Stimulated activated naive CD8-positive, alpha-beta T cell treated with anti-CD3 and anti-CD28 coated beads, Interleukin-15, Interleukin-2, amounts not matched to agents 100 ng/mL and 50 ng/mL, for 24 hours (primary cell): ENCODE measurements at regions not wholly inside any gene's neighbourhood (a gene's known extent, or its start where the extent isn't known, plus 50 kb on each side); places are given as distances from the start of the nearest gene placed in this dataset.

Experiments used
- H3K27ac Mint-ChIP-seq: one replicate; pipeline ENCODE4 v1.8.0; 2021; ENCODE audit warnings: mild to moderate bottlenecking, mixed read lengths
- H3K27me3 Mint-ChIP-seq: one replicate; pipeline ENCODE4 v1.8.0; 2021; ENCODE audit warnings: mixed read lengths
- H3K36me3 Mint-ChIP-seq: one replicate; pipeline ENCODE4 v1.8.0; 2021; ENCODE audit warnings: low read depth, mixed read lengths
- H3K4me1 Mint-ChIP-seq: one replicate; pipeline ENCODE4 v1.8.0; 2021; ENCODE audit warnings: low read depth, mixed read lengths
- H3K4me3 Mint-ChIP-seq: one replicate; pipeline ENCODE4 v1.8.0; 2021; ENCODE audit warnings: mild to moderate bottlenecking, mixed read lengths
- H3K9me3 Mint-ChIP-seq: one replicate; pipeline ENCODE4 v1.8.0; 2021; ENCODE audit warnings: mixed read lengths

GRCh38 chr6:56904068-56904467 lies 50.8 kb upstream of the BEND6 start:
- Mint-ChIP-seq H3K4me3 (no peak overlapping the region), H3K27me3 (peaks cover 9% of the 10 kb centered on the region), H3K9me3 (no peaks in the 10 kb centered on the region), H3K4me1 (no peaks in the 10 kb centered on the region), H3K36me3 (no peaks in the 10 kb centered on the region), H3K27ac (no peak overlapping the region)

DNA sequence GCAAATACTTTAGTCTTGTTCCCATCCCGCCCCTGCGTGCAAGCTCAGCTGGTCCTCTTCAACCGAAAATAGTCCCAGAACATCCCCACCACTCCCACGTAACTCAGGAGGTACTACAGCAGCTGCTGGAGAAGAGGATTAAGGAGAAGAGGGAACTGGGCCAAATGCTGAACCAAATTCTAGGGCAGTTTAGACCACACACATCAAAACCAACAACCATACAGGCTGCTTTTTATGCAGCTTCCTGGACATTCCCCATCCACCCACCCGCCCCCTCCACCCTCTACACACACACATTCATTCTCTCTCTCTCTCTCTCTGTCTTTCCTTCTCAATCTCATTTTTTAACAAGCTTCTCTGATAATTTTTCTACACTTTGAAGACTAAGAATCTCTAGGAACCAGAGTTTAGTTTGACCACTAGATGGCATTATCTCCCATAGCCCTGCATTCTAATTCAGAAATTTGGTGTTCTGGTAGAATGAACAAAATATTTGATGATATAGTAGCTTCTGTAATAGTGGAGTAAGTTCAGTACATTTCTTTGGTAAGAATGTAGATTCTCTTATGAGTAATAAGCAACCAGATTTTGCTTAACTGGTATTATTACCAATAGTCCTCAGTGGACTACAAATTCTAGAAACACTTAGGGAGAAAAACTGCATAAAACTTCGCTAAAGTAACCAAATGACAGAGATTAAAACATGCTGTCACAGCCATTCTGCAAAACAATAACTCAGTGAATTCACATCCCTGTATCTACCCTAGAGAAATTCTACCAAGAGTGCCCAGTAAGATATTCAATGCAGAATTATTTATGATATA lies 52.1 kb upstream of the BEND6 start:
- no peaks in the 10 kb centered on the region for H3K4me1 Mint-ChIP-seq
- H3K36me3 Mint-ChIP-seq = no peaks in the 10 kb centered on the region
- H3K27me3 Mint-ChIP-seq = peaks cover 9% of the 10 kb centered on the region
- H3K9me3 Mint-ChIP-seq = no peaks in the 10 kb centered on the region
- no peak overlapping the region for H3K4me3 Mint-ChIP-seq
- H3K27ac Mint-ChIP-seq = no peak overlapping the region

DNA sequence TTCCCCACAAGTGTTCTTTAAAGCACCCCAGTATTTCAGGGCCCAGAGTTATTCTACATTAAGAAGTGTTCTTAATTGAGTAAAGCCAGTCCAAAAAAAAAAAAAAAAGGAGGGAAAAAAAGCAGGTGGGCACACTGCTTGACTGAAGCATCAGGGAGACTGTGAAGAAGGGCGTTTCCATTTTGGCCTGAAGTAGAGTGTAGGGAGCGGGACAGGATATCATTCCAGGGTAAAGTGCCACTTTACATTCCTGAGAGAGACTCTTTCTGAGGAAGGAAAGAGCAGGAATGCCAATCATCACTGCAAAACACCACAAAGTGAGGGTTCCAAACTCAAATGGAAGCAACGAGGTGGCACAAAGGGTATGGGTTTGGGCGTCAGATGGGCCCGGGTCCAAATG lies 54.1 kb upstream of the BEND6 start:
- no peaks in the 10 kb centered on the region for H3K9me3 Mint-ChIP-seq
- no peak overlapping the region for H3K27ac Mint-ChIP-seq
- no peak overlapping the region for H3K4me3 Mint-ChIP-seq
- H3K4me1 Mint-ChIP-seq = no peaks in the 10 kb centered on the region
- H3K36me3 Mint-ChIP-seq = no peaks in the 10 kb centered on the region
- peaks cover 15% of the 10 kb centered on the region for H3K27me3 Mint-ChIP-seq

DNA sequence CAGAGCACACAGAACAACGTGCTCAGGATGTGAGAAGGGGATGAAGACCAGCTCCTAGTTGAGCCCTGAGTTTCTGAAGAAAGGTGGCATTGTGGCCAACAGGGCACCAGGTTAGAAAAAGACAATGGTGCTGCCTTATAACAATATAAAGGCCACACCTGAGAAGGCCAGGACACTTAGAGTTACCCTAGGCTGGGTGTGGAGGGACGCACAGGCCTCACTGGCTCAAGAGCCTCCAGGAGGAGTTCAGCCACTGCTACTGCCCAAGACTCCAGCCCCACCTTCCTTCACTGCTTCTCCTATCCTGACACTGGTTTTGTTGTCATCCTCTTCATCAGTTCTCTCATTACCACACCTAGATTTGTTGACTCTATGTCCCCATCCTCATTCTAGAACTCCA lies 55.2 kb upstream of the BEND6 start:
- H3K27me3 Mint-ChIP-seq = peaks cover 11% of the 10 kb centered on the region
- H3K4me3 Mint-ChIP-seq = no peak overlapping the region
- no peaks in the 10 kb centered on the region for H3K36me3 Mint-ChIP-seq
- H3K4me1 Mint-ChIP-seq = no peaks in the 10 kb centered on the region
- H3K27ac Mint-ChIP-seq = no peak overlapping the region
- H3K9me3 Mint-ChIP-seq = no peaks in the 10 kb centered on the region

GRCh38 chr6:56899311-56899710 lies 55.6 kb upstream of the BEND6 start:
- Mint-ChIP-seq H3K27ac (no peak overlapping the region), H3K27me3 (peaks cover 11% of the 10 kb centered on the region), H3K4me3 (no peak overlapping the region), H3K4me1 (no peaks in the 10 kb centered on the region), H3K9me3 (no peaks in the 10 kb centered on the region), H3K36me3 (no peaks in the 10 kb centered on the region)

GRCh38 chr6:56897789-56898529 lies 56.9 kb upstream of the BEND6 start:
- no peak overlapping the region for H3K27ac Mint-ChIP-seq
- no peaks in the 10 kb centered on the region for H3K36me3 Mint-ChIP-seq
- H3K4me3 Mint-ChIP-seq = no peak overlapping the region
- H3K27me3 Mint-ChIP-seq = peaks cover 10% of the 10 kb centered on the region
- no peaks in the 10 kb centered on the region for H3K4me1 Mint-ChIP-seq
- H3K9me3 Mint-ChIP-seq = no peaks in the 10 kb centered on the region

DNA sequence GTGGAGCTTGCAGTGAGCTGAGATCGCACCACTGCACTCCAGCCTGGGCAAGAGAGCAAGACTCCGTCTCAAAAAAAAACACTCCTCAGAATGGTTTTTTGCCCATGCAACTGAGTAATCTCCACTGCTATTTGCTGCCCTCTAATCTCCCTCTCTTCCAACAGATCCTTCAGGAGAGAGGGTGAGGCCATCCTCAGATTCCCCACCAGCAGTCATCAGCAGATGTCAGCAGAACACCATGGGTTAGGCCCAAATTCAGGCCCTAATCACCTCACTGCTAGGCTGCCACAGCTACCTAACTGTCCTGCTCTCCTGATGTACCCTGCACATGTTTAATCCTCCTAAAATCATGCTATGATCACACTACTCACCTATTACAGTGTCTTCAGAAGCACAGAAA lies 63.2 kb upstream of the BEND6 start:
- Mint-ChIP-seq H3K36me3 (no peaks in the 10 kb centered on the region), H3K27me3 (peaks cover 5% of the 10 kb centered on the region), H3K27ac (no peak overlapping the region), H3K4me1 (peaks cover 9% of the 10 kb centered on the region), H3K4me3 (no peak overlapping the region), H3K9me3 (no peaks in the 10 kb centered on the region)

- Mint-ChIP-seq H3K4me3 (no peak overlapping the region), H3K9me3 (no peaks in the 10 kb centered on the region), H3K27ac (no peak overlapping the region), H3K27me3 (no peaks in the 10 kb centered on the region), H3K36me3 (no peaks in the 10 kb centered on the region), H3K4me1 (peaks cover 9% of the 10 kb centered on the region)
Measured at GRCh38 chr6:56890683-56891429, 64.1 kb upstream of the BEND6 start.

DNA sequence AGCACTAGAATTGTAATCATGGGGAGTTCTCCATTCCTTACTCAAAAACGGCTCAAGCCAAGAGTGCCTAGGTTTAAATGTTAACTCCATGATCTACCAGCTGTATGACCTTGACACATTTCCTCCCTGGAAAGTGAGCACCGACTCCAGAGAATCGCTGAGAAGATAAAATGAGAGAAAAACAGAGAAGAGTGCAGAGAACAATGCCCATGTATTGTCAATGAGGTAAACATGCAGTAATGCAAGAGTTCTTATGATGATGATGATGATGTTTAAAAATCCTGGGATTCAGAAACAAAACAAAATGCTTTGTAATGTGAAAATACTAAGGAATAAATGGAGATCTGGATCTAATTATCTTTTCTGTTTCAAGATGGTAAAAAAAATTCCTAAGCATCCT lies 64.8 kb upstream of the BEND6 start:
- Mint-ChIP-seq H3K36me3 (no peaks in the 10 kb centered on the region), H3K4me3 (no peak overlapping the region), H3K27me3 (no peaks in the 10 kb centered on the region), H3K27ac (no peak overlapping the region), H3K4me1 (peaks cover 9% of the 10 kb centered on the region), H3K9me3 (no peaks in the 10 kb centered on the region)

DNA sequence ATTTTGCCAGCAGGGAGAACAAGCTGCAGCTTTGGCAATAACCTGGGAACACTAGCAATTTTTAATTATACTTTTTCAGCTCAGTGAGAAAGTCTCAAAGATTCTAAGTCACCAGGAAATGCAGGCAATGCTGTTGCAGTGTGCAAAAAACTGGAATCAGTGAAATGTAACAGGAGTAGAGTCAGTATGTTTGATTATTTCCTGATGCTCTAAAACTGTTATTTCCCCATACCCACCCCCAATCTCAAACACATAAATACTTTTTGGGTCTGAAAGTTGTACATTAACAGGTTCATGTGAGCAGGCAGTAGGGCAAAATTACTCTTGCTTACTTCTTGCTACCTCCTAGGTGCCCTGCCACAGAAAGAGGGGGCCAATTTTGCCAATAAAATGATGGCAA lies 65.4 kb upstream of the BEND6 start:
- H3K36me3 Mint-ChIP-seq = no peaks in the 10 kb centered on the region

DNA sequence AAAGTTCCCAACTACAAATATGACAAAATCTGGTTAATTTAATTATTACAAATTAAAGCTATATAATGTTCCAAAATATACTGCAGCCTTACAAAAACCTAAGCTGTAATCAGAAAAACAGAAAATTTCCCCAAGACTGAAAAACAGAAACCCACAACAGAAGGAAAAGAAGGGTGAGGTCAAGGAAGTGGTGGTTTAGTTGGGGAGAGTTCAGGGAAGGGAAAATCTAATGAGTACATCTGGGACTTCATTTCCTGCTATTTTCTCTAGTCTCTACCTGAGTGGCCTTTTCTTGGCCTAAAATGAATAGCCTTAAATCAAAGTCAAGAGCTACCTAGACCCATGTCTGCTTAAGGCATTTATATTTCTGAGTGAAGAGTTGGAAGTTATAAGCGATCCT lies 66.2 kb upstream of the BEND6 start:
- H3K4me3 Mint-ChIP-seq = no peak overlapping the region
- peaks cover 9% of the 10 kb centered on the region for H3K4me1 Mint-ChIP-seq
- H3K36me3 Mint-ChIP-seq = no peaks in the 10 kb centered on the region
- no peak overlapping the region for H3K27ac Mint-ChIP-seq
- no peaks in the 10 kb centered on the region for H3K9me3 Mint-ChIP-seq
- no peaks in the 10 kb centered on the region for H3K27me3 Mint-ChIP-seq

More for the DNA sequence above, 65.4 kb upstream of the BEND6 start:
- H3K4me1 Mint-ChIP-seq = peaks cover 9% of the 10 kb centered on the region
- no peaks in the 10 kb centered on the region for H3K27me3 Mint-ChIP-seq
- no peak overlapping the region for H3K4me3 Mint-ChIP-seq
- H3K9me3 Mint-ChIP-seq = no peaks in the 10 kb centered on the region
- H3K27ac Mint-ChIP-seq = no peak overlapping the region

DNA sequence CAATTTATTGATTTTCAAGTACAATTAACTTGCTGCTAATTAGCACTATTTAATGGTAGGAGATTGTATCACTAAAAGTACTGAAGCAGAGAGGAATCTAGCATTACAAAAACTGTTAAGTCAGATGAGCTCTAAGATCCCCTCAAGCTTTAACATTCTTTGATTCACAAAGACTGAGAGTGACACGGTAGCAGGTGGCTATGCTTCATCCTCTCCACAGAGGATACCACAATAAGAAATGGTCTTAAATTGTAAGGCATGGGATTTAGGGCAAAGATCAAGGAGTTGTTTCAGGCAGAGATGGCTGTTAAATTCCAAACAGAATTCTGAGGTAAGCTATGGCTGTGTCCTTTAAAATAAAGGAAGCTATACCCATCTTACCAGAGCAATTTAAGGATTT lies 67.8 kb upstream of the BEND6 start:
- no peaks in the 10 kb centered on the region for H3K9me3 Mint-ChIP-seq
- H3K4me3 Mint-ChIP-seq = no peak overlapping the region
- H3K36me3 Mint-ChIP-seq = no peaks in the 10 kb centered on the region
- no peak overlapping the region for H3K27ac Mint-ChIP-seq
- peaks cover 3% of the 10 kb centered on the region for H3K27me3 Mint-ChIP-seq
- peaks cover 9% of the 10 kb centered on the region for H3K4me1 Mint-ChIP-seq

DNA sequence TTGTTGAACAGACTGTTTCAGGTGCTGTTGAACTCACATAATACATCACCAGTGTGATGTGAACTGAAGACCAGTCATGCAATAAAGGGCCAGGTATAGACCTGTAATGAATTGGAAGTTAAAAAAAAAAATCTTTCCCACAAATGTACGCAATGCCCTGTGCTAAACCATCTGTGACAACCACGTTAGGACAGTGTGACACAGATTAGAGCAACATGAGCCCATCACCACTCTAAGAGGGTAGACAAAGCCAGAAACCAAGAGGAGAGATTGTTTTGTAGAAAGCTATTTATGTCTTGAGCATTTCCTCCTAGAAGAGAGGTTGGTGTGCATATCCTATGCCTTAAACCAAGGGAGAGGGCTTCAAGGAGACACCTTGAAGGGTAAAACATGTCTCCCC lies 77.0 kb upstream of the BEND6 start:
- H3K27me3 Mint-ChIP-seq = peaks cover 3% of the 10 kb centered on the region
- no peaks in the 10 kb centered on the region for H3K9me3 Mint-ChIP-seq
- H3K27ac Mint-ChIP-seq = no peak overlapping the region
- H3K36me3 Mint-ChIP-seq = no peaks in the 10 kb centered on the region
- H3K4me1 Mint-ChIP-seq = no peaks in the 10 kb centered on the region
- H3K4me3 Mint-ChIP-seq = no peak overlapping the region

DNA sequence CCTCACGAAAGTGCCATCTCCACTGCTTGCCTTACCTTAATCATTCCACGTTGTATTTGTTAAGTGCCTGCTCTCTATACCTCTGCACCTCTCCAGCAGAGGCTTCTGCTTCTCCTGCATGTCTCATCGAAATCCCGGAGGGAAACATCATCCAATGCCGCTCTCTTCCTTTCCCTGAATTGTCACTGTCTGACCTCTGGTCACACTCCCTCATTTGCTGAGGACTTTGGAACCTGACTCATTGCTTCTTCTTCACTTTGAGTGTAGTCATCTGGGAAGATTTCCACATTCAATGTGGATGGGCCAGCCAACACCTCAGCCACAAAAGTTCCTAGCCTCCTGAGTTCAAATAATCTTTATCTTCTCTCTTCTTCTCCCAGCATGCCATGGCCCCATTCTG lies 78.9 kb upstream of the BEND6 start:
- H3K27me3 Mint-ChIP-seq = no peaks in the 10 kb centered on the region

DNA sequence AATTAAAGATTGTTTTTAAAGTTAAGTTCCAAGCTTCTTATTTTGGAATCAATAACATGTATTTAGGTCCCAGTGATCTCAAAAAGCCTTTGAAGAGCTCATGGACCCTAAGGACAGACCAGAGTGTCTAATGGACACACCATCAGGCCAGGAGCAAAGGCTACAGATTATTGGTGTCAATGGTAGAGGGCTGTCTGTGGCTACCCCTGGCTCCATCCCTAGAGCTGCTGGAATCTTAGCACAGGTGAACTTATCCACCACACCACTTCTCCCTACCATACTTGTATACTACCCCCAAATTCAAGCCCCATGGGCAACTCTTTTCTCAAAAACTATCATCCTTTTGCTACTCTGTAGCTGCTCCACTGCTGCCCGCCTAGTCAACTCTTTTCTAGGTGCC lies 79.4 kb upstream of the BEND6 start:
- Mint-ChIP-seq H3K4me1 (no peaks in the 10 kb centered on the region), H3K36me3 (no peaks in the 10 kb centered on the region), H3K27ac (no peak overlapping the region), H3K27me3 (no peaks in the 10 kb centered on the region), H3K9me3 (no peaks in the 10 kb centered on the region), H3K4me3 (no peak overlapping the region)

More for the DNA sequence above, 78.9 kb upstream of the BEND6 start:
- Mint-ChIP-seq H3K4me3 (no peak overlapping the region), H3K27ac (no peak overlapping the region), H3K36me3 (no peaks in the 10 kb centered on the region), H3K9me3 (no peaks in the 10 kb centered on the region), H3K4me1 (no peaks in the 10 kb centered on the region)
